CD14-positive monocyte (primary cell): ENCODE measurements at regions not wholly inside any gene's neighbourhood (a gene's known extent, or its start where the extent isn't known, plus 50 kb on each side); places are given as distances from the start of the nearest gene placed in this dataset.

Experiments used
- DNase-seq, 3 donors: peaks; one replicate each; pipeline ENCODE4 v3.0.0-alpha.2; 2011 to 2022
- H2AFZ ChIP-seq: 2 replicates; pipeline ENCODE4 v1.6.0; 2012; ENCODE audit warnings: mild to moderate bottlenecking, low read depth, low read length, inconsistent platforms; ENCODE audit not compliant: insufficient read depth, poor library complexity, severe bottlenecking
- H3K27ac ChIP-seq, 2 donors: 1 replicate in 1 of 2; 2 replicates in 1 of 2; pipeline ENCODE4 v1.5.1; 2012 to 2013; ENCODE audit warnings: low read length in 2 of 2, control low read depth in 1 of 2, inconsistent platforms in 1 of 2, low read depth in 1 of 2, mild to moderate bottlenecking in 1 of 2
- H3K27me3 ChIP-seq, 2 donors: one replicate each; pipeline versions ENCODE4 v1.6.0 to v1.6.1; 2011 to 2013; ENCODE audit warnings: low read length in 2 of 2; ENCODE audit not compliant: control insufficient read depth in 2 of 2, insufficient read depth in 2 of 2
- H3K36me3 ChIP-seq, 2 donors: replicated peaks in 1 of 2; 1 replicate in 1 of 2; 2 replicates in 1 of 2; pipeline versions ENCODE4 v1.5.1 to v1.6.1; 2012 to 2013; ENCODE audit warnings: low read length in 2 of 2, control low read depth in 1 of 2, inconsistent platforms in 1 of 2, mild to moderate bottlenecking in 1 of 2; ENCODE audit not compliant: insufficient read depth in 2 of 2, control insufficient read depth in 1 of 2
- H3K4me1 ChIP-seq, 2 donors: 1 replicate in 1 of 2; 2 replicates in 1 of 2; pipeline versions ENCODE4 v1.5.1 to v1.6.1; 2012 to 2013; ENCODE audit warnings: low read length in 2 of 2, control low read depth in 1 of 2, inconsistent platforms in 1 of 2, mild to moderate bottlenecking in 1 of 2, moderate library complexity in 1 of 2; ENCODE audit not compliant: insufficient read depth in 2 of 2, control insufficient read depth in 1 of 2
- H3K4me2 ChIP-seq: replicated peaks from 2 replicates; pipeline ENCODE3; 2012; ENCODE audit warnings: low read length, moderate library complexity, mild to moderate bottlenecking; ENCODE audit not compliant: poor library complexity, severe bottlenecking; ENCODE audit errors: extremely low read depth
- H3K4me3 ChIP-seq, 3 experiments: fragments of 200-600 bp in 1 of 3; sonication (generic) in 1 of 3; replicated peaks in 1 of 3; 1 replicate in 2 of 3; 2 replicates in 1 of 3; pipeline ENCODE4 v1.5.1; 2011 to 2013; ENCODE audit warnings: low read length in 3 of 3, mild to moderate bottlenecking in 3 of 3, control low read depth in 2 of 3, low read depth in 2 of 3, inconsistent platforms in 1 of 3, moderate library complexity in 1 of 3
- H3K79me2 ChIP-seq: 2 replicates; pipeline ENCODE4 v1.6.0; 2012; ENCODE audit warnings: mild to moderate bottlenecking, control low read depth, inconsistent platforms, low read length, moderate library complexity; ENCODE audit not compliant: insufficient read depth
- H3K9ac ChIP-seq: 2 replicates; pipeline ENCODE4 v1.6.0; 2017; ENCODE audit warnings: low read length, mild to moderate bottlenecking; ENCODE audit not compliant: insufficient read depth, poor library complexity, severe bottlenecking
- H3K9me3 ChIP-seq, 2 donors: replicated peaks in 1 of 2; 1 replicate in 1 of 2; 2 replicates in 1 of 2; pipeline versions ENCODE4 v1.5.1 to v1.6.1; 2012 to 2013; ENCODE audit warnings: low read length in 2 of 2, control low read depth in 1 of 2; ENCODE audit not compliant: control insufficient read depth in 1 of 2, insufficient read depth in 1 of 2
- H4K20me1 ChIP-seq: 2 replicates; pipeline ENCODE4 v1.6.0; 2012; ENCODE audit warnings: mild to moderate bottlenecking, low read length, control low read depth, moderate library complexity; ENCODE audit not compliant: insufficient read depth
- H3K27ac Mint-ChIP-seq, 7 donors: one replicate each; pipeline ENCODE4 v1.8.0; 2020; ENCODE audit warnings: mild to moderate bottlenecking in 7 of 7, mixed read lengths in 7 of 7, moderate library complexity in 6 of 7, inconsistent platforms in 2 of 7
- H3K27me3 Mint-ChIP-seq, 3 donors: one replicate each; pipeline ENCODE4 v1.8.0; 2021 to 2022; ENCODE audit warnings: low read depth in 3 of 3, mild to moderate bottlenecking in 3 of 3, mixed read lengths in 3 of 3, moderate library complexity in 3 of 3, inconsistent platforms in 1 of 3
- H3K36me3 Mint-ChIP-seq, 2 donors: one replicate each; pipeline ENCODE4 v1.8.0; 2020; ENCODE audit warnings: mixed read lengths in 2 of 2, inconsistent platforms in 1 of 2, mild to moderate bottlenecking in 1 of 2
- H3K4me1 Mint-ChIP-seq: one replicate; pipeline ENCODE4 v1.8.0; 2020; ENCODE audit warnings: mild to moderate bottlenecking, mixed read lengths
- H3K4me3 Mint-ChIP-seq, 2 donors: one replicate each; pipeline ENCODE4 v1.8.0; 2020; ENCODE audit warnings: mild to moderate bottlenecking in 2 of 2, mixed read lengths in 2 of 2, moderate library complexity in 1 of 2
- H3K9me3 Mint-ChIP-seq, 7 donors: one replicate each; pipeline ENCODE4 v1.8.0; 2020 to 2022; ENCODE audit warnings: mixed read lengths in 7 of 7, mild to moderate bottlenecking in 6 of 7, moderate library complexity in 6 of 7, inconsistent platforms in 2 of 7
- WGBS: methylation state at CpG from one replicate; pipeline ENCODE4 v1.1.5; 2013; ENCODE audit warnings: missing lambda C conversion rate; ENCODE audit not compliant: insufficient coverage; 5-methylcytosine and 5-hydroxymethylcytosine counted together
- intact Hi-C, 2 donors: fragments of 100-400 bp; cut with micrococcal nuclease; formaldehyde crosslinking; loops; one replicate each; pipeline versions ENCODE4 v1.15.0 to v1.15.1; 2023
- TF ChIP-seq, protein P1 (sequence below): fragments of 200-600 bp; IDR thresholded peaks from one replicate; pipeline ENCODE4 v1.8.0; 2022; ENCODE audit warnings: antibody characterized with exemption, mild to moderate bottlenecking

DNA sequence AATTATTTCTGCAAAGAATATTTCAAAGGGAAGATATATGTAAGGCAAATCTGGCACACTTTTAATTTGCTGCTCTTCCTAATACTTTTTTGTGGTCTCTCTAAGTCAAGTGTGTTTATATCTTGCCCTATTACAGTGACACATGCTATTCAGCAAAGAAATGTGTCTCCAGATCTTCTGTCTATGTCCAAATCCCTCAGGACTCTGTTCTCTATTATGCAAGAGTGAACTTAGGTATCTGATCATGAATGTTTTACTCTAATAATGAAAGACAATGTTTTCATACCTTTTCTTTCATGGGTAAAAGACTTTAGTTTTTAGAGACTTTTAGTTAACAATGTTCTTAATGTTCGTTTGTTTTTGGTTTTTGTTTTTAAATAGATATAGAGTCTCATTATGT is 255.4 kb upstream of the DAB2 start:
- intact Hi-C loops = no loop called here
- Histone ChIP-seq H3K79me2 (no peaks in the 10 kb centered on the region), H3K27me3 (no peaks in the 10 kb centered on the region), H3K4me2 (no peak overlapping the region), H3K9ac (no peak overlapping the region), H3K9me3 (no peaks in the 10 kb centered on the region), H3K4me3 (no peak overlapping the region), H2AFZ (no peak overlapping the region), H4K20me1 (no peaks in the 10 kb centered on the region), H3K27ac (no peak overlapping the region), H3K36me3 (no peaks in the 10 kb centered on the region), H3K4me1 (no peaks in the 10 kb centered on the region)
- no peak overlapping the region for H3K27ac Mint-ChIP-seq
- H3K36me3 Mint-ChIP-seq = no peaks in the 10 kb centered on the region
- H3K4me1 Mint-ChIP-seq = no peaks in the 10 kb centered on the region
- DNase-seq = no peak
- peaks cover 0 to 7% (median 2%) of the 10 kb centered on the region in 7 donors for H3K9me3 Mint-ChIP-seq
- H3K27me3 Mint-ChIP-seq = peaks cover 0 to 2% (median 1%) of the 10 kb centered on the region in 3 donors
- TF ChIP-seq, protein P1, sequence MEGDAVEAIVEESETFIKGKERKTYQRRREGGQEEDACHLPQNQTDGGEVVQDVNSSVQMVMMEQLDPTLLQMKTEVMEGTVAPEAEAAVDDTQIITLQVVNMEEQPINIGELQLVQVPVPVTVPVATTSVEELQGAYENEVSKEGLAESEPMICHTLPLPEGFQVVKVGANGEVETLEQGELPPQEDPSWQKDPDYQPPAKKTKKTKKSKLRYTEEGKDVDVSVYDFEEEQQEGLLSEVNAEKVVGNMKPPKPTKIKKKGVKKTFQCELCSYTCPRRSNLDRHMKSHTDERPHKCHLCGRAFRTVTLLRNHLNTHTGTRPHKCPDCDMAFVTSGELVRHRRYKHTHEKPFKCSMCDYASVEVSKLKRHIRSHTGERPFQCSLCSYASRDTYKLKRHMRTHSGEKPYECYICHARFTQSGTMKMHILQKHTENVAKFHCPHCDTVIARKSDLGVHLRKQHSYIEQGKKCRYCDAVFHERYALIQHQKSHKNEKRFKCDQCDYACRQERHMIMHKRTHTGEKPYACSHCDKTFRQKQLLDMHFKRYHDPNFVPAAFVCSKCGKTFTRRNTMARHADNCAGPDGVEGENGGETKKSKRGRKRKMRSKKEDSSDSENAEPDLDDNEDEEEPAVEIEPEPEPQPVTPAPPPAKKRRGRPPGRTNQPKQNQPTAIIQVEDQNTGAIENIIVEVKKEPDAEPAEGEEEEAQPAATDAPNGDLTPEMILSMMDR = no peak
- no peak overlapping the region for H3K4me3 Mint-ChIP-seq
- no CpG with 5 or more reads among the region's 1 CpG for WGBS

DNA sequence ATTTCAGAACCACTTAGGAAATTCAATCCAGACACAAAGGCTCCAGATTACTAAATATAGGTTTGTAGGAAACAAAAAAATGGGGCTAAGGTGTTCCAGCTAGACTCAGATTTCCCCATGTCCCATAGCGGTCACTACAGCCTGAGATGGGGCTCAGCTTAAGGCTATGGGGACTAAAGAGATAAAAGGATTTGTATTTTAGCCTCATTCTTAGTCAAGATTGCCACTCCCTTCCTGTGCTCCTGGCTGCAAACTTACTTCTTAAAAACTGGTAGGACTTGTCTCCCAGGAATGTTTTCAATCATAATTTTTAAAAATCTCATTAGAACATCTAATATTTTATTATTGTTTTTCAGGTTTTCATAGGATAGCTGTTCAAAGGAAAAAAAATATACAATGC is 253.8 kb upstream of the DAB2 start:
- H3K4me3 ChIP-seq = no peak overlapping the region
- Mint-ChIP-seq H3K27ac (no peak overlapping the region), H3K4me3 (no peak overlapping the region), H3K4me1 (no peaks in the 10 kb centered on the region), H3K36me3 (no peaks in the 10 kb centered on the region), H3K9me3 (peaks cover 0 to 7% (median 2%) of the 10 kb centered on the region in 7 donors), H3K27me3 (peaks cover 0 to 5% (median 3%) of the 10 kb centered on the region in 3 donors)
- H3K79me2 ChIP-seq = no peaks in the 10 kb centered on the region
- H3K9ac ChIP-seq = no peak overlapping the region
- DNase-seq = no peak
- no peaks in the 10 kb centered on the region for H3K27me3 ChIP-seq
- H3K4me2 ChIP-seq = no peak overlapping the region
- TF ChIP-seq, protein P1 = no peak
- no CpG with 5 or more reads among the region's 1 CpG for WGBS
- intact Hi-C loops = no loop called here
- H3K27ac ChIP-seq = no peak overlapping the region
- H2AFZ ChIP-seq = no peak overlapping the region
- no peaks in the 10 kb centered on the region for H4K20me1 ChIP-seq
- H3K4me1 ChIP-seq = no peaks in the 10 kb centered on the region
- H3K9me3 ChIP-seq = no peaks in the 10 kb centered on the region
- no peaks in the 10 kb centered on the region for H3K36me3 ChIP-seq
